Cardiac fibroblast (primary cell): ENCODE measurements at regions not wholly inside any gene's neighbourhood (a gene's known extent, or its start where the extent isn't known, plus 50 kb on each side); places are given as distances from the start of the nearest gene placed in this dataset.

Experiments used
- DNase-seq, 2 donors: peaks; one replicate each; pipeline versions ENCODE4 v3.0.0 to v3.0.0-alpha.2; 2010; ENCODE audit warnings: low read depth in 2 of 2
- H3K4me3 ChIP-seq, 2 donors: replicated peaks in 1 of 2; 1 replicate in 1 of 2; 2 replicates in 1 of 2; pipeline ENCODE4 v1.5.1; 2011; ENCODE audit warnings: low read depth in 2 of 2, low read length in 2 of 2, mild to moderate bottlenecking in 2 of 2, moderate library complexity in 1 of 2
- CTCF ChIP-seq: IDR thresholded peaks from one replicate; pipeline ENCODE4 v1.5.1; 2011; ENCODE audit warnings: low read depth, mild to moderate bottlenecking, low read length, inconsistent platforms

- TF ChIP-seq CTCF, result no peak
- no peak overlapping the region for H3K4me3 ChIP-seq
- DNase-seq, result no peak
Measured at GRCh38 chr6:24995270-24995669, 59.5 kb upstream of the RIPOR2 start.

GRCh38 chr6:24996269-24996836 lies 60.6 kb upstream of the RIPOR2 start:
- no peak for DNase-seq
- no peak for TF ChIP-seq CTCF
- H3K4me3 ChIP-seq, result no peak overlapping the region

- no peak for DNase-seq
- no peak for TF ChIP-seq CTCF
- H3K4me3 ChIP-seq, result no peak overlapping the region
Measured at GRCh38 chr6:24997231-24997630, 61.5 kb upstream of the RIPOR2 start.

- H3K4me3 ChIP-seq, result no peak overlapping the region
- TF ChIP-seq CTCF, result no peak
- DNase-seq, result no peak
Measured at GRCh38 chr6:24997905-24998304, 62.1 kb upstream of the RIPOR2 start.

GRCh38 chr6:25002326-25003091 lies 66.7 kb upstream of the RIPOR2 start:
- no peak overlapping the region for H3K4me3 ChIP-seq
- no peak for DNase-seq

GRCh38 chr6:25004357-25004756 lies 68.6 kb upstream of the RIPOR2 start:
- TF ChIP-seq CTCF, result no peak
- no peak for DNase-seq
- H3K4me3 ChIP-seq, result no peak overlapping the region

More at GRCh38 chr6:25002326-25003091, 66.7 kb upstream of the RIPOR2 start:
- no peak for TF ChIP-seq CTCF
